ENCODE measurements at regions not wholly inside any gene's neighbourhood (a gene's known extent, or its start where the extent isn't known, plus 50 kb on each side); places are given as distances from the start of the nearest gene placed in this dataset.

GRCh38 chr15:77537006-77537405, 95.7 kb downstream of the LINGO1 start:
- no peaks in the 10 kb centered on the region for H3F3A ChIP-seq (replicated peaks; ENCODE audit: insufficient read depth)
- H4K20me1 ChIP-seq (ENCODE audit: insufficient read depth) = no peaks in the 10 kb centered on the region
- ChIA-PET CTCF (interaction anchor here (0.7 to 1.6 kb wide), 6 partner anchors 41 to 429 kb away, joined by 3 to 10 read pairs (median 4); no protein-coding TSS in a partner anchor), POLR2A (no interaction called here)
- no peak overlapping the region for H2AFZ ChIP-seq (ENCODE audit: low read depth)
- H3K27ac ChIP-seq (ENCODE audit: low read depth in 2 of 2, low read length in 1 of 2) = no peak overlapping the region
- H3K79me2 ChIP-seq (ENCODE audit: insufficient read depth) = no peaks in the 10 kb centered on the region
- H3K4me3 ChIP-seq (ENCODE audit: low read depth in 2 of 2, low read length in 1 of 2) = no peak overlapping the region
- no peaks in the 10 kb centered on the region for H3K9me2 ChIP-seq
- peaks cover 0 to 22% of the 10 kb centered on the region in 2 experiments; a peak in 1 of 4 replicates for H3K4me1 ChIP-seq (ENCODE audit: control insufficient read depth in 1 of 2, insufficient read depth in 2 of 2, low read depth in 1 of 2, low read length in 1 of 2)
- no peak overlapping the region for H3K9ac ChIP-seq
- H3K36me3 ChIP-seq (replicated peaks in 1 of 2; ENCODE audit: control insufficient read depth in 1 of 2, insufficient read depth in 2 of 2, low read length in 1 of 2) = no peaks in the 10 kb centered on the region
- H3K9me3 ChIP-seq = no peaks in the 10 kb centered on the region
- 55% methylated on average over 1 of the region's 1 CpG for WGBS (ENCODE audit: low lambda C conversion rate)
- DNase-seq = no peak
- H3K27me3 ChIP-seq (ENCODE audit: insufficient read depth) = no peaks in the 10 kb centered on the region
- H3K4me2 ChIP-seq = no peak overlapping the region
- TF ChIP-seq NFIC (IDR thresholded peaks at IDR 0.05; ENCODE audit: borderline replicate concordance) = no peak
- TF ChIP-seq PBX3 (IDR thresholded peaks at IDR 0.05) = no peak
- no peak for TF ChIP-seq EP300 (IDR thresholded peaks at IDR 0.05; ENCODE audit: borderline replicate concordance in 1 of 2, low read depth in 1 of 2, low read length in 1 of 2)
- no peak for TF ChIP-seq RFX5 (IDR thresholded peaks at IDR 0.05; ENCODE audit: low read length)
- no peak for TF ChIP-seq ZBTB33 (IDR thresholded peaks at IDR 0.05; ENCODE audit: borderline replicate concordance, low read depth)
- TF ChIP-seq TCF12 (IDR thresholded peaks at IDR 0.05) = no peak
- TF ChIP-seq NRF1 (IDR thresholded peaks at IDR 0.05; ENCODE audit: low read depth, low read length) = no peak
- no peak for TF ChIP-seq USF2 (IDR thresholded peaks at IDR 0.05; ENCODE audit: borderline replicate concordance, low read depth, low read length)
- no peak for TF ChIP-seq TAF1 (IDR thresholded peaks at IDR 0.05; ENCODE audit: borderline replicate concordance, low read depth, low read length)
- no peak for TF ChIP-seq FOXJ3 (CRISPR knock-in tag; IDR thresholded peaks at IDR 0.05)
- TF ChIP-seq JUND (IDR thresholded peaks at IDR 0.05) = no peak
- TF ChIP-seq MXI1 (IDR thresholded peaks at IDR 0.05; ENCODE audit: low read depth, low read length) = no peak
- no peak for TF ChIP-seq GABPA (IDR thresholded peaks at IDR 0.05; ENCODE audit: low read depth)
- no peak for TF ChIP-seq RCOR1 (IDR thresholded peaks at IDR 0.05; ENCODE audit: low read length)
- TF ChIP-seq FOXM1 (IDR thresholded peaks at IDR 0.05; ENCODE audit: low read depth) = no peak

- Histone ChIP-seq H3K79me2 (ENCODE audit: insufficient read depth) (no peaks in the 10 kb centered on the region), H4K20me1 (ENCODE audit: insufficient read depth) (no peaks in the 10 kb centered on the region), H3K4me3 (ENCODE audit: low read depth in 2 of 2, low read length in 1 of 2) (no peak overlapping the region), H3K4me1 (ENCODE audit: control insufficient read depth in 1 of 2, insufficient read depth in 2 of 2, low read depth in 1 of 2, low read length in 1 of 2) (peaks cover 0 to 17% of the 10 kb centered on the region in 2 experiments; a peak in 1 of 4 replicates), H3F3A (replicated peaks; ENCODE audit: insufficient read depth) (no peaks in the 10 kb centered on the region), H3K27ac (ENCODE audit: low read depth in 2 of 2, low read length in 1 of 2) (no peak overlapping the region), H3K9ac (no peak overlapping the region), H3K4me2 (no peak overlapping the region), H3K27me3 (ENCODE audit: insufficient read depth) (no peaks in the 10 kb centered on the region), H3K9me2 (no peaks in the 10 kb centered on the region), H2AFZ (ENCODE audit: low read depth) (no peak overlapping the region), H3K9me3 (no peaks in the 10 kb centered on the region), H3K36me3 (replicated peaks in 1 of 2; ENCODE audit: control insufficient read depth in 1 of 2, insufficient read depth in 2 of 2, low read length in 1 of 2) (no peaks in the 10 kb centered on the region)
- WGBS (ENCODE audit: low lambda C conversion rate) = 93% methylated on average over 6 of the region's 7 CpGs
- DNase-seq = no peak
- ChIA-PET CTCF (interaction anchor here (1.1 to 1.4 kb wide), 3 partner anchors 8 to 427 kb away, joined by 3 to 10 read pairs (median 3); no protein-coding TSS in a partner anchor), POLR2A (no interaction called here)
- no peak for TF ChIP-seq SMC3 (IDR thresholded peaks at IDR 0.05; ENCODE audit: low read depth, low read length)
- no peak for TF ChIP-seq FOXM1 (IDR thresholded peaks at IDR 0.05; ENCODE audit: low read depth)
- TF ChIP-seq TEAD4 (IDR thresholded peaks at IDR 0.05; ENCODE audit: borderline replicate concordance, insufficient read depth) = no peak
- TF ChIP-seq JUND (IDR thresholded peaks at IDR 0.05) = no peak
- no peak for TF ChIP-seq NFIC (IDR thresholded peaks at IDR 0.05; ENCODE audit: borderline replicate concordance)
- no peak for TF ChIP-seq ZBTB33 (IDR thresholded peaks at IDR 0.05; ENCODE audit: borderline replicate concordance, low read depth)
- TF ChIP-seq FOSL2 (IDR thresholded peaks at IDR 0.05; ENCODE audit: borderline replicate concordance, low read depth) = no peak
- TF ChIP-seq EP300 (IDR thresholded peaks at IDR 0.05; ENCODE audit: borderline replicate concordance in 1 of 2, low read depth in 1 of 2, low read length in 1 of 2) = no peak
- TF ChIP-seq POLR2AphosphoS5 (IDR thresholded peaks at IDR 0.05; ENCODE audit: low read depth, low read length) = no peak
- TF ChIP-seq USF1 (IDR thresholded peaks at IDR 0.05; ENCODE audit: borderline replicate concordance, low read depth) = no peak
- no peak for TF ChIP-seq GABPA (IDR thresholded peaks at IDR 0.05; ENCODE audit: low read depth)
Observed at GRCh38 chr15:77535845-77536244, 96.9 kb downstream of the LINGO1 start.
